ENCODE measurements at regions not wholly inside any gene's neighbourhood (a gene's known extent, or its start where the extent isn't known, plus 50 kb on each side); places are given as distances from the start of the nearest gene placed in this dataset.
"Not testable (repeated sequence)": the region's sequence is repeated elsewhere in the genome, so short reads cannot be mapped to it uniquely, and the experiment has no call there.

- TF ChIP-seq, protein P1, sequence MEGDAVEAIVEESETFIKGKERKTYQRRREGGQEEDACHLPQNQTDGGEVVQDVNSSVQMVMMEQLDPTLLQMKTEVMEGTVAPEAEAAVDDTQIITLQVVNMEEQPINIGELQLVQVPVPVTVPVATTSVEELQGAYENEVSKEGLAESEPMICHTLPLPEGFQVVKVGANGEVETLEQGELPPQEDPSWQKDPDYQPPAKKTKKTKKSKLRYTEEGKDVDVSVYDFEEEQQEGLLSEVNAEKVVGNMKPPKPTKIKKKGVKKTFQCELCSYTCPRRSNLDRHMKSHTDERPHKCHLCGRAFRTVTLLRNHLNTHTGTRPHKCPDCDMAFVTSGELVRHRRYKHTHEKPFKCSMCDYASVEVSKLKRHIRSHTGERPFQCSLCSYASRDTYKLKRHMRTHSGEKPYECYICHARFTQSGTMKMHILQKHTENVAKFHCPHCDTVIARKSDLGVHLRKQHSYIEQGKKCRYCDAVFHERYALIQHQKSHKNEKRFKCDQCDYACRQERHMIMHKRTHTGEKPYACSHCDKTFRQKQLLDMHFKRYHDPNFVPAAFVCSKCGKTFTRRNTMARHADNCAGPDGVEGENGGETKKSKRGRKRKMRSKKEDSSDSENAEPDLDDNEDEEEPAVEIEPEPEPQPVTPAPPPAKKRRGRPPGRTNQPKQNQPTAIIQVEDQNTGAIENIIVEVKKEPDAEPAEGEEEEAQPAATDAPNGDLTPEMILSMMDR (conservative IDR thresholded peaks at IDR 0.05; ENCODE audit: low read length), result not testable (repeated sequence)
- not testable (repeated sequence) for TF ChIP-seq EZH2phosphoT487 (IDR thresholded peaks at IDR 0.05; ENCODE audit: borderline replicate concordance)
Measured at GRCh38 chr21:28381000-28381745, 611.5 kb downstream of the LTN1 start.

Measured in Loucy (cell line).